B cell (primary cell): ENCODE measurements at regions not wholly inside any gene's neighbourhood (a gene's known extent, or its start where the extent isn't known, plus 50 kb on each side); places are given as distances from the start of the nearest gene placed in this dataset.

Source experiments
- ATAC-seq: fragments of 200-7000 bp; cut with Tn5 transposase; one replicate; pipeline ENCODE4 v1.10.0; 2021; ENCODE audit warnings: low read depth, mild to moderate bottlenecking, moderate number of reproducible peaks, moderate library complexity
- CTCF ChIA-PET: fragments of 350-600 bp; sonication (Branson Sonifier 250); formaldehyde crosslinking; loops from one replicate; lab custom pipeline; 2021; ENCODE audit warnings: antibody characterized with exemption, inconsistent platforms; lab: Charles Lee
- POLR2A ChIA-PET: fragments of 350-600 bp; sonication (Branson Sonifier 250); formaldehyde crosslinking; loops from one replicate; lab custom pipeline; 2021; ENCODE audit warnings: antibody characterized with exemption; lab: Charles Lee
- DNase-seq: peaks from one replicate; pipeline ENCODE4 v3.0.0; 2013
- H2AFZ ChIP-seq: 2 replicates; pipeline ENCODE4 v1.6.1; 2012; ENCODE audit warnings: mild to moderate bottlenecking, low read depth, low read length; ENCODE audit not compliant: insufficient read depth, poor library complexity, severe bottlenecking
- H3K27ac ChIP-seq, 2 donors: 1 replicate in 1 of 2; 2 replicates in 1 of 2; pipeline ENCODE4 v1.5.1; 2012 to 2013; ENCODE audit warnings: low read length in 2 of 2, mild to moderate bottlenecking in 2 of 2, moderate library complexity in 1 of 2
- H3K27me3 ChIP-seq, 4 experiments: fragments of 200-600 bp in 1 of 4; sonication (generic) in 1 of 4; replicated peaks in 1 of 4; 1 replicate in 2 of 4; 2 replicates in 2 of 4; pipeline versions ENCODE4 v1.6.1 to v1.7.0; 2013 to 2016; ENCODE audit warnings: low read length in 3 of 4, mild to moderate bottlenecking in 2 of 4, mixed read lengths in 1 of 4, moderate library complexity in 1 of 4; ENCODE audit not compliant: insufficient read depth in 4 of 4, control insufficient read depth in 3 of 4; ENCODE audit errors: control extremely low read depth in 1 of 4
- H3K36me3 ChIP-seq, 2 experiments: replicated peaks in 1 of 2; 1 replicate in 1 of 2; 2 replicates in 1 of 2; pipeline versions ENCODE4 v1.6.1 to v1.7.1; 2013; ENCODE audit warnings: low read length in 1 of 2; ENCODE audit not compliant: insufficient read depth in 2 of 2, control insufficient read depth in 1 of 2; ENCODE audit errors: control extremely low read depth in 1 of 2, extremely low read depth in 1 of 2
- H3K4me1 ChIP-seq, 2 donors: fragments of 200-600 bp in 1 of 2; sonication (generic) in 1 of 2; 1 replicate in 1 of 2; 2 replicates in 1 of 2; pipeline versions ENCODE4 v1.5.1 to v1.6.1; 2013 to 2017; ENCODE audit warnings: low read length in 2 of 2; ENCODE audit not compliant: control insufficient read depth in 2 of 2, insufficient read depth in 2 of 2
- H3K4me2 ChIP-seq: replicated peaks from 2 replicates; pipeline ENCODE3; 2012; ENCODE audit warnings: mild to moderate bottlenecking, low read depth, low read length; ENCODE audit not compliant: poor library complexity, severe bottlenecking
- H3K4me3 ChIP-seq, 5 experiments: fragments of 200-600 bp in 1 of 5; sonication (generic) in 1 of 5; 1 replicate in 3 of 5; 2 replicates in 2 of 5; pipeline versions ENCODE4 v1.5.1 to v1.7.0; 2011 to 2016; ENCODE audit warnings: low read length in 4 of 5, mild to moderate bottlenecking in 4 of 5, low read depth in 2 of 5, control low read depth in 1 of 5, moderate library complexity in 1 of 5; ENCODE audit not compliant: insufficient read depth in 1 of 5; ENCODE audit errors: control extremely low read depth in 1 of 5, extremely low read depth in 1 of 5
- H3K79me2 ChIP-seq: fragments of 200-600 bp; sonication (generic); one replicate; pipeline ENCODE4 v1.6.0; 2016; ENCODE audit warnings: low read length; ENCODE audit not compliant: control insufficient read depth, insufficient read depth
- H3K9ac ChIP-seq: fragments of 200-600 bp; sonication (generic); 2 replicates; pipeline ENCODE4 v1.6.1; 2017; ENCODE audit warnings: mild to moderate bottlenecking, low read length, moderate library complexity
- H3K9me3 ChIP-seq, 3 donors: one replicate each; pipeline versions ENCODE4 v1.6.1 to v1.7.1; 2013; ENCODE audit warnings: low read length in 2 of 3; ENCODE audit not compliant: control insufficient read depth in 2 of 3, insufficient read depth in 1 of 3; ENCODE audit errors: control extremely low read depth in 1 of 3
- H4K20me1 ChIP-seq: 2 replicates; pipeline ENCODE4 v1.6.0; 2012; ENCODE audit warnings: mild to moderate bottlenecking, low read length; ENCODE audit not compliant: insufficient read depth, control insufficient read depth, poor library complexity, severe bottlenecking
- H3K27ac Mint-ChIP-seq: one replicate; pipeline ENCODE4 v1.8.0; 2021; ENCODE audit warnings: mixed read lengths
- H3K27me3 Mint-ChIP-seq: one replicate; pipeline ENCODE4 v1.8.0; 2021; ENCODE audit warnings: mixed read lengths
- H3K4me1 Mint-ChIP-seq: one replicate; pipeline ENCODE4 v1.8.0; 2021; ENCODE audit warnings: mixed read lengths
- H3K4me3 Mint-ChIP-seq: one replicate; pipeline ENCODE4 v1.8.0; 2021; ENCODE audit warnings: mixed read lengths
- H3K9me3 Mint-ChIP-seq: one replicate; pipeline ENCODE4 v1.8.0; 2022; ENCODE audit warnings: mixed read lengths; ENCODE audit not compliant: insufficient read depth
- CTCF ChIP-seq: fragments of 200-600 bp; IDR thresholded peaks from one replicate; pipeline ENCODE4 v1.8.0; 2022; ENCODE audit warnings: antibody characterized with exemption, mild to moderate bottlenecking
- EZH2 ChIP-seq: IDR thresholded peaks from 2 replicates; pipeline ENCODE4 v1.6.1; 2012; ENCODE audit warnings: borderline replicate concordance, low read depth, mild to moderate bottlenecking, moderate library complexity, low read length; ENCODE audit not compliant: insufficient read depth, poor library complexity, severe bottlenecking
- WGBS: methylation state at CpG from one replicate; pipeline ENCODE4 v1.1.5; 2013; ENCODE audit warnings: missing lambda C conversion rate; ENCODE audit not compliant: insufficient coverage; 5-methylcytosine and 5-hydroxymethylcytosine counted together
- intact Hi-C: fragments of 100-400 bp; cut with micrococcal nuclease; formaldehyde crosslinking; loops from one replicate; pipeline ENCODE4 v1.10.0; 2022

GRCh38 chr20:1801225-1801928 is 93.8 kb upstream of the SIRPA start:
- ChIA-PET CTCF (interaction anchor here (0.6 to 5.8 kb wide), 36 partner anchors 8 to 652 kb away, joined by 3 to 118 read pairs (median 5); no protein-coding TSS in a partner anchor), POLR2A (interaction anchor here (1.0 to 3.5 kb wide), 2 partner anchors 70 to 153 kb away, joined by 9 to 18 read pairs; no protein-coding TSS in a partner anchor)
- whole genome bisulfite sequencing, result 75% methylated on average over 1 of the region's 5 CpGs
- TF ChIP-seq EZH2 (no peak), CTCF (no peak)
- Histone ChIP-seq H3K9ac (no peak overlapping the region), H3K4me1 (peaks cover 22 to 28% of the 10 kb centered on the region in 2 donors), H3K36me3 (no peaks in the 10 kb centered on the region), H2AFZ (no peak overlapping the region), H3K27ac (no peak overlapping the region), H3K27me3 (no peaks in the 10 kb centered on the region), H4K20me1 (no peaks in the 10 kb centered on the region), H3K4me2 (no peak overlapping the region), H3K9me3 (no peaks in the 10 kb centered on the region), H3K4me3 (no peak overlapping the region), H3K79me2 (no peaks in the 10 kb centered on the region)
- H3K27ac Mint-ChIP-seq, result peak overlapping the region; percentile 42
- intact Hi-C loops, result loop anchor here (5.0 kb wide), 1 partner anchor 206 kb away; no protein-coding TSS in a partner anchor
- H3K27me3 Mint-ChIP-seq, result no peaks in the 10 kb centered on the region
- no peaks in the 10 kb centered on the region for H3K9me3 Mint-ChIP-seq
- ATAC-seq (no peak), DNase-seq (no peak)
- peak overlapping the region; percentile 89 for H3K4me3 Mint-ChIP-seq
- H3K4me1 Mint-ChIP-seq, result peaks cover 26% of the 10 kb centered on the region

- ChIA-PET CTCF (interaction anchor here (0.7 to 5.8 kb wide), 9 partner anchors 24 to 372 kb away, joined by 3 to 118 read pairs (median 4); no protein-coding TSS in a partner anchor), POLR2A (no interaction called here)
- H3K9me3 ChIP-seq, result no peaks in the 10 kb centered on the region
- no peak overlapping the region for H3K4me3 Mint-ChIP-seq
- H3K9me3 Mint-ChIP-seq, result no peaks in the 10 kb centered on the region
- no peaks in the 10 kb centered on the region for H3K36me3 ChIP-seq
- H3K4me3 ChIP-seq, result no peak overlapping the region
- H3K4me1 Mint-ChIP-seq, result peaks cover 26% of the 10 kb centered on the region
- no peaks in the 10 kb centered on the region for H3K79me2 ChIP-seq
- no peak overlapping the region for H3K27ac ChIP-seq
- no peak overlapping the region for H2AFZ ChIP-seq
- no peak for DNase-seq
- H4K20me1 ChIP-seq, result no peaks in the 10 kb centered on the region
- no peak overlapping the region for H3K9ac ChIP-seq
- WGBS, result no CpG with 5 or more reads among the region's 3 CpGs
- peaks cover 22 to 28% of the 10 kb centered on the region in 2 donors for H3K4me1 ChIP-seq
- intact Hi-C loops, result loop anchor here (5.0 kb wide), 1 partner anchor 207 kb away; no protein-coding TSS in a partner anchor
- no peak for ATAC-seq
- no peaks in the 10 kb centered on the region for H3K27me3 Mint-ChIP-seq
- H3K27me3 ChIP-seq, result no peaks in the 10 kb centered on the region
- H3K27ac Mint-ChIP-seq, result no peak overlapping the region
- TF ChIP-seq EZH2 (no peak), CTCF (no peak)
- H3K4me2 ChIP-seq, result no peak overlapping the region
Measured at GRCh38 chr20:1800777-1801176, 94.4 kb upstream of the SIRPA start.
